ENCODE measurements at regions not wholly inside any gene's neighbourhood (a gene's known extent, or its start where the extent isn't known, plus 50 kb on each side); places are given as distances from the start of the nearest gene placed in this dataset.
"Not testable (repeated sequence)": the region's sequence is repeated elsewhere in the genome, so short reads cannot be mapped to it uniquely, and the experiment has no call there.

DNA sequence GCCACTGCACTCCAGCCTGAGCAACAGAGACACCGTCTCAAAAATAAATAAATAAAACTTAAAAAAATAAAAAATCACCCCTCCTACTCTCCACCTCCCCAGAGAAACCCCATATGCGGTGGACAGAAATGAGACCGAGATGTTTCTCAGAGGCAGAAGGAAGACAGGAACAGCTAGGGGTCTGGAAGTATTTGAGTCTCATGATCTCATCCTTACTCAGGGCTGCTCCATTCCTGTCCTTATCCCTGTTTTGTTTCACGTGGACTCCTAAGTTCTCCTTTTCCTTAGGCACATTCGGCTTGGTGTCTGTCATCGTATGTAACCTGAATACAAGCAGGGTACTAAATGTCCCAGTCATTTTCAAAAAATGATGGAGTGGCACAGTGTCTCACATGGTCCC is 76.1 kb downstream of the C9orf50 start:
- DNase-seq = no peak

DNA sequence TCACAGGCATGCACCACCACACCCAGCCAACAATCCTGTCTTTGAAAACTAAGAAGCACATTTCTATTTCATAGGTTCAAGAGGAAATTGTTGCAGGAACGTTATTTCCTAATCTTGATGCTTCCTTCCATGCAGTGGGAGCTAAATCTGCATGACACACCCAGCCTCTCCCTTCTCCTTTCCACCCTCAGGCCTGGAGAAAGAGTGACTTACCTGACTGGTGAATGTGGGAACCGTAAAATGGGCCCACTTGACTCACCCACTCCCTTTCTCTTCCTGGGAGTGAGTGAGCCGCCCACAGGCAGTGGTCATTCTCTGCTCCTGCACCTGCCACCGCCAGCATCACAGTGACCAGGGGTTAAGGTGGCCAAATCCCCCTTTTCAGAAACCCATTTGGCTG is 78.2 kb downstream of the C9orf50 start:
- no peak for DNase-seq

DNA sequence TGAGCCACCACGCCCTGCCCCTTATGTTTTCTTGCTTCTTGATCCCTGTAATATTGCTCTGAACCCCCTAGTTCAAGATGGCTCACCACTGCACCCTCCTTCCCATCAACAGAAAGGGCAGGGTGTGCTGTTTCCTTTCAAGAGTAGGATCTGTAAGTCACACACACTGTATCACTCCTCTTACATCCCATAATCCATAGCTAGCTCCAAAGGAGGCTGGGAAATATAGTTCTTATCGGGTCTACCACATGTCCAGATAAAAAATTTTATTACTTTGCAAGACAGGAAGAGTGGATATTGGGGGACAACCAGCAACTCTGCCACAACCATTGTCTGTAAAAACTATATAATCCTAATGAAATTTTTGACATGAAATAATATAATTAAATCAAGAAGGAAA is 79.6 kb downstream of the C9orf50 start:
- no peak for DNase-seq

DNA sequence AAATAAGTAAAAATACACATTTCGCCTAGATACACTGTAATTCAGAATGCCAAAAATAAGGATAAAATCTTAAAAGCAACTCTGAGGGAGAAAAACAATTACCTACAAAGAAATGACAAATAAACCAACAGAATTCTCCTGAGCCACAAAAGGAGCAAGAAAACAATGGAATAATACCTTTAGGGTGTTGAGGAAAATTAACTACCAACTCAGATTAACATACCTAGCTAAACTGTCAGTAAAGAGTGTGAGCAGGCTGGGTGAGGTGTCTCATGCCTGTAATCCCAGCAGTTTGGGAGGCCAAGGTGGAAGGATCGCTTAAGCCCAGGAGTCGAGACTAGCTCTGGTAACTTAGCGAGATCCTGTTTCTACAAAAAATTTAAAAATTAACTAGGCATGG is 81.5 kb downstream of the C9orf50 start:
- no peak for DNase-seq

DNA sequence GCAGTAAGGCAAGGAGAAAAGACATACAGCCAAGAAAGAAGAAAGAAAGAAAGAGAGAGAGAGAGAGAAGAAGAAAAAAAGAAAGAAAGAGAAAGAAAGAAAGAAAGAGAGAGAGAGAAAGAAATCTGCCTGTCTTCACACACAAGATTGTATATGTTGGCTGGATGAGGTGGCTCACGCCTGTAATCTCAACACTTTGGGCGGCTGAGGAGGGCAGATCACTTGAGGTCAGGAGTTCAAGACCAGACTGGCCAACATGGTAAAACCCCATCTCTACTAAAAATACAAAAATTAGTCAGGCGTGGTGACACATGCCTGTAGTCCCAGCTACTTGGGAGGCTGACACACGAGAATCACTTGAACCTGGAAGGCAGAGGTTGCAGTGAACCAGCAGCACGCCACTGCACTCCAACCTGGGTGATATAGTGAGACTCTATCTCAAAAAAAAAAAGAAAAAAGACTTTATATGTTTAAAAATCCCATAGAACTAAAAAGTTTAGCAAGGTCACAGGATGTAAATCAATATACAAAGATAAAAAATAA is 89.0 kb downstream of the C9orf50 start:
- DNase-seq = not testable (repeated sequence)

DNA sequence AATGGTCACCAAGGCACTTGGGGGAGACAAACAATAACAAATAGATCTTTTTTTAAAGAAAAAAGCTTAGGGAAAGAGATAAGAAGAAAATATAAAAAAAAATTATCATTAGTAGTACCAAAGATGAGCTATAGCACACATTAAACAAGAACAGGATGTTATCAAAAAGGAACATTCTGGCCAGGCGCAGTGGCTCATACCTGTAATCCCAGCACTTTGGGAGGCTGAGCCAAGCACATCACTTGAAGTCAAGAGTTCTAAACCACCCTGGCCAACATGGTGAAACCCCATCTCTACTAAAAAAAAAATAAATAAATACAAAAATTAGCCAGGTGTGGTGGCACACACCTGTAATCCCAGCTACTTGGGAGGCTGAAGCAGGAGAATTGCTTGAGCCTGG is 92.9 kb downstream of the C9orf50 start:
- DNase-seq = not testable (repeated sequence)

DNA sequence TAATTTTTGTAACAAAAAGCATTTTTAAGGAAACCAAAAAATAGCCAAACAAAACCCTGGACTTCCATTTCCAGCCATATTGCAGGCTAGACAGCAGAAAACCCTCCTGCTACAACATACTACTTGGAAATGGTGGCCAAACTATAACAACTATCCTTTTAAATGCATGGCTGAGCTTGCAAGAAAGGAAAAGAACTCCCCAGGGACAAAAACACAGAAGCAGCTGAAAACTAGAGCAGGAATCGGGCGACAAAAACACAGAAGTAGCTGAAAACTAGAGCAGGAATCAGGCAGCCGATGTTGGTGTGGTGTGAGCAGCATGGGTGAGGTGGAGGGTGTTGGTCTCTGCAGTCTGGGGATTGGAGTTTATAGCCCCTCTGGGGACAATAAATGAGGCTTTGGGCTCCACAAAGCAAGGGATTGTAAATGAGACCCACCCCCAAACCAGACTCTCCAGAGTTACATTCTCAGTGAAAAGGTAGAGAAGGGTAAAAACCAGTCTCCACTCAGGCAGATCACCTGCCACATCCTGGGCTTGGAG is 95.2 kb downstream of the C9orf50 start:
- no peak for DNase-seq

DNA sequence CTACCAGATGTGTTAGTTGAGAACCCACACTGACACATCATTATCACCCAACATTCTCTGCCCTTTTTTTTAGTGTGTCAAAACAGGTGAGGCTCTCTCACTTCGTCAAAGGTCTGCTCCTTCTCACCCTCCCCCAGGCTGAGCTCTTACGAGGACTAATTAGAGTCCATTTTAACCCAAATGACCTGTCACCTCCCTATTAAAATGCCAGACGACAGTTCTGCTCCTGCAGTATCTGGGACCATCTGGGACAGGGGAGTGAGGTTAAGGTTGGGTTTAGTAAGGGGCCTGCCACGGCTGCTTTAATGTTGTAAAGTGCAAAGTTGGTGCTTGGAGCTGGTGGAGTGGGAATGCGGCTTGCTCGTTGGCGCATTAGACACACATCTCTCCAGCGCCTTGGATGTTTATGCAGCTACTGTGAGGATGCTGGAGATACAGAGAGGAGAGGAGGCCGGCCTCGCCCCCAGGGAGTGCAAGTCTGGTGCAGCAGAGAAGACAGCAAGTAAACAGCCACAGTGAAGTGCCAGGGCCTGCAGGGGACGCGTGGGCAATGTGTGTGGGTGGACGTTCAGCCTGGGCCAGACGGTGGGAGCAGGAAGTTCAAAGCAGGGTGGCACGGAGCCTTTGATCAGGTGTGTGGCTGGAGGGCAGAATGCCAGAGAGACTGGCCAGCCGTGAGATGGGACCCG is 96.2 kb downstream of the C9orf50 start:
- no peak for DNase-seq

DNA sequence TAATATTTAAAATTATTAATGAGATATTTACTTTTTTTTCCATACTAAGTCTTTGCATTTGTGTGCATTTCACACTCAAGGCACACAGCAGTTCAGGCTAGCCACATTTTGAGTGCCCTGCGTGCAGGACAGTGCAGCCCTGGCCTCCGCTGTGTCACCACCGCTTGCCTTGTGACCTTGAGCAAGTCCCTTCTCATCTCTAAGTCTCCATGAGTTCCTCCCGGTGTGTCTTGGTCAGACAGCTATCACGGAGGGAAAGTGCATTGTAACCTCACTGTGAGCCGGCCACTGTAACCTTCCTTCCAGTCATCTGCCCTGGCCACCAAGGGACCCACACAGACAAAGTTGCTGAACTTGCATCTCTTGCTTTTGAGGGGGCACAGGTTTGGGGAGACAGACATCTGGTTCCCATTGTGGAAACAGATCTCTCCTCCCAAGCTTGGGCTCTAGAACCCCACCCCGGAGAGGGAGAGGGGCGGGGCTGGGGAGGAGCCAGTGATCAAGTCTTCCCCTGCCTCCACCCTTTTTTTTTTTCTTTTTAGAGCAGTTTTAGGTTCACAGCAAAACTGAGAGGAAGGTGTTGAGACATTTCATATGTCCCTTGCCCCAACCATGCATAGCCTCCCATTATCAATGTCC is 96.8 kb downstream of the C9orf50 start:
- no peak for DNase-seq

DNA sequence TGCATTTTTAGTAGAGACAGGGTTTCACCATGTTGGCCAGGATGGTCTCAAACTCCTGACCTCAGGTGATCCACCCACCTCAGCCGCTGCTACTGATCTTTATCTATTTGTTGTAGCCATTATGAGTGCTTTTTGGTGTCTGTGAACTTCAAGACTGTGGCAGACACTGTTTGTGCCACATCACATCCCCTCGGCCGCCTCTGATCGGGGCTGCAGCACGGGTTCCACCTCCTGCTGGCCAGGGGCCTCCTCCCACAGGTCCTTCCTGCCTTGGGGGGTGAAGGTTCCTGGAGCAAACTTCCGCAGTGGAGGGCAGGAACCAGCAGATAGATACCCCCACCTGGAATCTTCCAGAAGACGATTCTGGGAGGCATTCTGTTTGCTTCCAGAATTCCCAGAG is 98.5 kb downstream of the C9orf50 start:
- DNase-seq = no peak

DNA sequence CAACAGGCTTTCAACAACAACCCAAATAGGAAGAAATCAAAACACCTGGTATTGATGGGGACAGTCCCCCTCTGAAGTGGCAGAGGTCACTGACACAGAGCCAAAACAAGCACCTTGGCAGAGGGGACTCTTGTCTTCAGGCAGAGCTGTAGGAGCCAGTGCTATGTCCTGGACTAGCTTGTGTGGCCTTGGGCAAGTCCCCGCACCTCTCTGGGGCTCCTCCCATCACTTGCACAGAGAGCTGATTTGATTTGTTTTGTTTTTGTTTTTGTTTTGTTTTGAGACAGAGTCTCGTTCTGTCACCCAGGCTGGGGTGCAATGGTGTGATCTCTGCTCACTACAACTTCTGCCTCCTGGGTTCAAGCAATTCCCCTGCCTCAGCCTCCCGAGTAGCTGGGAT is 100.8 kb downstream of the C9orf50 start:
- no peak for DNase-seq

DNA sequence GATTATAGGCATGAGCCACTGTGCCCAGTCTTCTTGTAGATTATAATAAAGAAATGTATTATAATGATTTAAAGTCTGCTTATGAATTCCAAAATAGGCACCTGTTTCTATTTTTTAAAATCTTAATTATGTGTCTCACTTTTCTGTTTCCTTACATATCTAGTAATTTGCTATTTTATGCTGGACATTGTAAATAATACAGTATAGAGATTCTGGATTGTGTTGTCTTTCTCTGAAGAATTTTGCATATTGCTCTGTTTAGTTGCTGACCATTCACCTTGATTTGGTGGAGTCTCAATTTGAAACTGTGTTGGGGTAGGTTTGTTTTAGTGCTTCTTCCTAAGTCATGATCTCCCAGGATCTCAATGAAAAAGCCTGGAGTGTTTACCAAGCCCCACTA is 102.8 kb downstream of the C9orf50 start:
- no peak for DNase-seq

DNA sequence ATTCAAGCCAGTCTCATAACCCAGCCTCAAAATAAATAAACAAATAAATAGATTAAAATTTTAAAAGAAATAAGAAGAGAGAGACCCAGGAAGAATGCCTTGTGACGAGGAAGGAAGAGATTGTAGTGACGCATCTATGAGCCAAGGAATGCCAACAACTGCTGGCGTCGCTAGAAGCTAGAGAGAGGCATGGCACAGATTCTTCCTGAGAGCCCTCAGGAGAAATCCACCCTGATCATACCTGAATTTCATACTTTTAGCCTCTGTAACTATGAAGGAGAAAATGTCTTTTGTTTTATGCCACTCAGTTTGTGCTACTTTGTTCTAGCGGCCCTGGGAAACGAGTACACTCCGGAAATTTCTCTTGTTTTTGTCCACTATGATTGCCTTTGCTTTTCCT is 103.9 kb downstream of the C9orf50 start:
- DNase-seq = no peak

DNA sequence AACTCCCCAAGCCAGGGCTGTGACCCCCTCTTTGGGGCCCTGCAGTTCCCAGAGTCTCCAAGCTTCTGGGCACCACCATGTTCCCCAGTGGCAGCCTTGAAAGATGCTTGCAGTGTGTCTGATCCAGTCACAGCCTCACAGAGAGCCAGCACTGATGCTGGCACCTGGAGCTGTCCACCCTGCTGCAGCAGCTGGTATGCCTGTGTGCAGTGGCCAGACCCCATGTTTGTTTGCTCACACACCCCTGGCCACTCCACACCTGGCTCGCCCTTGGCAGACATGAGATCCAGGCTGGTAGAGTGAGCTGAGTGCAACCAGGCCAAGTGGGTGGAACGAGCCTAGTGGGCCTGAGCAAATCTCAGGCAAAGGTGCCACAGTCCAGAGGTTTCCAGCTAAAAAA is 106.0 kb downstream of the C9orf50 start:
- no peak for DNase-seq

DNA sequence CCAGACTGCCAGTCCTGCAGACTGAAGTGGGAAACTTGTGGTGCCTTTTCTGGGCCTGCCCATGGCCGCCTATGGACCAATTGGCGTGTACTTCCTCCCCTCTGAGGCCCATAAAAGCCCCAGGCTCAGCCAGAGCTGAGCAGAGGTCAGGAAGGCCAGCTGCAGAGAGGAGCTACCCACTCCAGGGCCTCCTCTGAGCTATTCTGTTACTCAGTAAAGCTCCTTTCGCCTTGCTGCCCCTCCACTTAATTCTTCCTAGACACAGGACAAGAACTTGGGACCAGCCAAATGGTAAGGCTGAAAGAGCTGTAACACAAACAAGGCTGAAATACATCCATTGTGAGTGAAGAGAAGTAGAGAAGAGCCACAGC is 106.4 kb downstream of the C9orf50 start:
- no peak for DNase-seq

DNA sequence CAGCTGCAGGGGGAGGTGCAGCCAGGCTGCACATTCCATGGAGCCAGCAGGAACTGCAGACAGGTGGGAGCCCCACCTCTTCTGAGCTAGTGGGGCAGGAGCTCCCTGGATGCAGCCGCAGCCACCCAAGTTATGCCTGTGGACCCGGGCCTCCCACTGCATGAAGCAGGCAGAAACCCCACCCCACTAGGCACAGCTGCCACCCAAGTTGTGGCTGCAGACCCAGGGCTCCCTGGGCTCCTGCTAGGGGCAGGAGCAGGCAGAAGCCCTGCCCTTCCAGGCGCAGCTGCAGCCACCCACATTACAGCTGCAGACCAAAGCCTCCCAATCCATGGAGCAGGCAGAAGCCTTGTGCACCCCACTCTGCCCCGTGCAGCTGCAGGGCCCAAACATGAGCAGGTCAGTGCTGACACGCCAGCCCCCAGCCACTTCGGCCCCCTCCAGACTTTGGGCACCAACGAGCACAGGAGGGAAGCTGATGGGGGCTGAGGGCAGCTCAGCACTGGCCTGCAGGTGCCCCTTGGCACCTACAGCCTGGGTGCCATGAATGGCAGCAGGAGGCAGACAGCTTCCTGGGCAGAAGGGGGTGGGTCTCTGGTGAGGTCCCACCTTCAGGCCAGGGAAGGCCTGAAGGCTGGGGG is 106.9 kb downstream of the C9orf50 start:
- no peak for DNase-seq

DNA sequence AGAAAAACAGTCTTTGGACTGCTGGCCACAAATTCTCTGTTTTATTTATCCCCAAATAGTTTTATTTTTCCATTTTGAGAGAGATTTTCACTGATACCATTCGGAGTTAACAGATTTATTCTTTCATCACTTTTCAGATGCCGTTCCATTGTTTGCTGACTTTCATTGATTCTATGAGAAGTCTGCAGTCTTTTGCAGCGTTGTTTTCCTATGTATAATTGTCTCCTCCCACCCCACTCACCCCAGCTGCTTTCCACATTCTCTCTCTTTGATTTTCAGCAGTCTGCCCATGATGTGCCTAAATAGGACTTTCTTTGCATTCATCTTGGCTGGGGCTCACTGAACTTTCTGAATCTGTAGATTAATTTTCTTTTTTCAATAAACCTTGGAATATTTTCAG is 107.6 kb downstream of the C9orf50 start:
- peak; percentile 20 for DNase-seq

DNA sequence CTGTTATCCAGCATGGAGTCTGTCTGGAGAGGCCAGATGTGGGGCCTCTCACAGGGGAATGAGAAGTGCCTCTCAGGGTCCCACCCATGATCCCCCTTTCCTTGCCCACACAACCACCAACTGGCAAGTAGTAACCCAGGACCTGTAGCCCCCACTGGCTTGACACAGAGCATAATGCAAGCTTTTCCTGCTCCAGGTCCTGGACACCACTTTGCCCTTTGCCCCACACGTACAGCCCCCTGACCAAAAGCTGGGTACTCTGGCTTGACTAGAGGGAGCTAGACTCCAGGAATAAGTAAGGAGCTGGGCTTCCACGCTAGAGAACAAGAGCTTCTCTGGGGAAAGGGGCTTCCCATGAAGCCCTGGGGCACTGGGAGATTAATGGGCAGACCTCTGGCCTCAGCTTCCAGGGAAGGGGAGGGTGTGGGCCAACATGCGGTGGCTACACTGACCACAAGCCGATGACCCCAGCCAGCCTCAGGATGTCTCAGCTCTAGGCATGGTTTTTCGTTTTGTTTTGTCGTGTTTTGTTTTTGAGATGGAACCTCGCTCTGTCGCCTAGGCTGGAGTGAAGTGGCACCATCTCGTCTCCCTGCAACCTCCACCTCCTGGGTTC is 109.5 kb downstream of the C9orf50 start:
- no peak for DNase-seq

DNA sequence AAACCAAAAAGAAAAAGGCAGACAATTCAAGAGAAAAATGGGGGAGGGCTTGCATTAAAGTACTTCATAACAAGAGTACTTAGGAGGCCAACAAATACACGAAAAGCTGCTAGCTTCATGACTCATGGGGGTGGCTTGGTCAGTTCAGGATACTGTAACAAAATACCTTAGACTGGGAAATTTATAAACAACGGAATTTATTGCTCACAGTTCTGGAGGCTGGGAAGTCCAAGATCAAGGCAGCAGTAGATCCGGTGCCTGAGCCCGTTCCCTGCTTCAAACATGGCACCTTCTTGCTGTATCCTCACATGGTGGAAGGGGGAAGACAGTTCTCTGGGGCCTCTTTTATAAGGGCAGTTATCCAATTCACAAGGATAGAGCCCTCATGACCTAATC is 111.4 kb downstream of the C9orf50 start:
- DNase-seq = no peak

DNA sequence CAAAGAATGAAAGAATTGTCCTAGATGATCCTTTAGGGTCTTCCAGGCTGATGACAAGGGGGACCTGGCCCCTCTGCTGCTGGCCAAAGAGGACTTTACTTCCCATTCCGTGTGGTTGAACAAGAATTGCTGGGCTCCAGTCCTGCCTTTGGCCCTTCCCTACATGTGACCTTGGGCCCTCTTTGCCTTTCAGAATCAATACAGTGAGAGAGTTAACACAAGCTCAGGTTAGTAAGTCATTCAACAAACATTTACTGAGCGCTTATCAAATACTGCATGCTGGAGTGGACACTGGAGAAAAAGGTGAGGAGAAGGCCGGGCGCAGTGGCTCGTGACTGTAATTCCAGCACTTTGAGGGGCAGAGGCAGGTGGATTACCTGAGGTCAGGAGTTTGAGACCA is 113.1 kb downstream of the C9orf50 start:
- no peak for DNase-seq

DNA sequence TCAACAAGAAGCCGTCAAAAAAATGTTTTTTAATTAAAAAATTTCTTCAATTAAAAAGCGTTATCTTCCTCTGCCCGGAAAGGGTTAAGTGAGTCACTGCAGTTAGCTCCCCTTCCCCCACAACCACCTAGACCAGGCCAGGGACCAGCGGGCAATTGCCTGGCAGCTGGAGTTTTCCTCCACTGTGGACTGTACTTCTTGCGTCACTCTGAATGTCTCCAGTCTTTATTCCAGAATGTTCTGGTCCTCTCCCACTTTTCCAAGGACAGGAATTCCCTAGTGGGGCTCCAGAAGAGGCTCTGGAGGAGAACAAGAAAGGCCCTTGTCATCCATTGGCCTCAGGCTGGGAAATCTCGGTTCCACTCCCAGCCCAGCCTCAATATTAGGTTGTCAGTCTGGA is 114.0 kb downstream of the C9orf50 start:
- DNase-seq = no peak

DNA sequence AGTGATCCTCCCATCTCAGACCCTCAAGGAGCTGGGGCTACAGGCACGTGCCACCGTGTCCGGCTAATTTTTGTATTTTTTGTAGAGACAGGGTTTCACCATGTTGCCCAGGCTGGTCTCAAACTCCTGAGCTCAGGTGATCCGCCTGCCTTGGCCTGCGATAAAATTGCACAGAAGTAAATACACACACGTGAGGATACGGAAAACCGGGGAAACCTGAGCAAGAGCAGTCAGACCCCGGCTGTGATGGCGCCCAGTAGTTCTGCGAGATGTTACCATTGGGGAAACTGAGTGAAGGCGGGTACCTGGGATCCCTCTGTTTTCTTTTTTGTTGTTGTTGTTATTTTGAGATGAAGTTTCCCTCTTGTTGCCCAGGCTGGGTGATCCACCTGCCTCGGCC is 114.9 kb downstream of the C9orf50 start:
- DNase-seq = no peak

DNA sequence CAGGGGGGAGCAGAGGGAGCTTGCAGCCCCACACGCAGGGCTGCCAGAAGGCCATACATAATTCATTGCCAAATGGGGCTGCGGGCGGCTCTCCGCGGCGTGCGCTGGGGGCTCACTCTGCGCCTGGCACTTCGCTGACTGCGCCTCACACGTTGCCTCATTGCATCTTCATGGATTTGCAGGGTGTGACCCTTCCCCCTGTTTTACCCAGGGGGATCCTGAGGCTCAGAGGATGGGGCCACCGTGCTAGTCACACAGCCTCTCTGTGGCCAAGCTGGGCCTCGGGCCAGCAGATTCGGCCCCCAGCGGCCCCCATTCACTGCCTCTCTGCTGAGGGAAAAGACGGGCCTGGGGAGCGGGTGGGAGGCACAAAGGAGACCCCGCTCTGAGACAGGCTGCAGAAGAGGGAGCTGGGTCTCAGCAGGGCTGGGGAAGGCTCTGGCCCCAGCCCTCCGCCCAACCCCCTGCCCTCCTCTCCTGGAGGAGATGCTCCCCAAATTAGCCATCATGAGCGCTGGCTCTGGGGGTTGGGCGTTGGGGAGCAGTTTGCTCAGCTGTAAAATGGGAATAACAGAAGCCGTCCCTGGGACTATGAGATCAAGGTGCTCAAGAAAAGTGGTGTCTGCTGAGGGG is 115.5 kb downstream of the C9orf50 start:
- no peak for DNase-seq

All from NCI-H2227 treated with DMSO at 0.1 percent for 48 hours (cell line).